Activated gamma-delta T cell treated with anti-CD3 and anti-CD28 coated beads, Interleukin-2, amount 50 U/mL, for 16 hours (primary cell): ENCODE measurements at regions not wholly inside any gene's neighbourhood (a gene's known extent, or its start where the extent isn't known, plus 50 kb on each side); places are given as distances from the start of the nearest gene placed in this dataset.
"Not testable (repeated sequence)": the region's sequence is repeated elsewhere in the genome, so short reads cannot be mapped to it uniquely, and the experiment has no call there.

Source experiments
- DNase-seq: peaks from one replicate; pipeline ENCODE4 v3.0.0-alpha.2; 2020; ENCODE audit warnings: low read depth

DNA sequence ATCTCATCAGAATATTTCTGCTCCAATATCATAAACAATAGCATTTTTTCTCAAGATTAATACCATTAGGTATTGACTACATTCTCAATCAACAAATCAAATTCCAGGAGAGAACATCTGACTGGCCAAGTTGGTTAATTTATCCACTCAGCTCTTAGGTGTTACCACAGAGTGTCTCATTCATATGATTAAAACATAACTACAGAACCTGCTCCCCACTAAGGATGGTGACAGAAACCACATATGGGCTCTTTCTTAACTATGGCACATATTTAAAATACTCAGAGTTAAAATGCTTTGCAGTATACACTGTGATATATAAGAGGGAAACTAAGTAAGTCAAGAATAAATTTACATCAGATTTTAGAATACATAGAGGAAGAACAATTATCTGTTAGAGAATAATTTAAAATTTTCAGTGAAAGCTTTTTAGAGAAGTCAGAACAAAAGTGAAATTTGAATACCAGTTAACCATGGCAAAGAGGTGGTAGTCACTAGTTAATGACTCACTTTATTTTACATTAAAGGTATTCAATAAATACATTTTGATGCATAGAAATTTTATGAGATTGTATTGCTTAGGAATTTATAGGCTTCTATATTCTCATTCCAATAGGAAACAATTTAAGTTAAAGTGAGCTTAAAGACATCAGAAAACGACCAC is 1120.8 kb upstream of the TMEFF2 start:
- DNase-seq = no peak

GRCh38 chr2:193303464-193303863 is 1108.7 kb upstream of the TMEFF2 start:
- no peak for DNase-seq

GRCh38 chr2:193294371-193294770 is 1099.6 kb upstream of the TMEFF2 start:
- DNase-seq = no peak

GRCh38 chr2:193279361-193279760 is 1084.6 kb upstream of the TMEFF2 start:
- no peak for DNase-seq

- no peak for DNase-seq
These were observed 1082.3 kb upstream of the TMEFF2 start for GRCh38 chr2:193276988-193277387.

DNA sequence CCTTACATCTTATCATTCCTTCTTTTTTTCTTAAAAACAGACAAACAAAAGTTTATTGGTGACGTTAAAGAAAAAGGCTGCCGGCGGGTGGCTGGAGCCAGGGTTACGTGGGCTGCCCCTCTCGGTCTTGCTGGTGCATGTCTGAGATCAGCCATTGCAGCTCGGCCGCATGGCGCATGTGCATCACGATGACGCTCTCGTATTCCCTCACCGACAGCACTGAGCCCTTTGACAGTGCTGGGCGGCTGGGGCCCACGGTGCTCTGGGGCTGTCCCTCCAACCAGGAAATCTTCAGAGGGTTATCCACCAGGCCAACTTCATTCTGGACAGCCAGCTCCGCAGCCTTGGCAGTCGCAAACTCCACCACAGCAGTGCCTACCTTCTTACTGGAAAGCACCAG is 1081.8 kb upstream of the TMEFF2 start:
- no peak for DNase-seq

DNA sequence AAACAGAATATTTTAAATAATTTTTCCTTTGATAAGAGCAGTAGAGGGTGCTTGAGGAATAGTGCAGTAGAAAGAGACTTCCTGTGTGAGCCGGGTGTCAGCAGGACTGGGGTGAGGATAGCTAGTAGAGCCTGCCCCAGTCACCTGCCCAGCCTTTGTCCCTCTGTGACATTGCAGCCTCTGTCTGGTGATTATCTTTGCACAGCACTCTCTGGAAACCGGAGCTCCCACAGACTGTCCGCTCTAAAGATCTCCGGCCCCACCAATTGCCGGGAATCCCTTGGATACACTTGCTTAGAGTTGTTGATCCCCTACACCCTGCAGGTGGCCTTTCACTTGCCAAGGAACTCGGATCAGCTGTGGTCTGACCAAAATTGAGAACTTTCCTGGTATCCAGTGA is 1081.3 kb upstream of the TMEFF2 start:
- DNase-seq = no peak

DNA sequence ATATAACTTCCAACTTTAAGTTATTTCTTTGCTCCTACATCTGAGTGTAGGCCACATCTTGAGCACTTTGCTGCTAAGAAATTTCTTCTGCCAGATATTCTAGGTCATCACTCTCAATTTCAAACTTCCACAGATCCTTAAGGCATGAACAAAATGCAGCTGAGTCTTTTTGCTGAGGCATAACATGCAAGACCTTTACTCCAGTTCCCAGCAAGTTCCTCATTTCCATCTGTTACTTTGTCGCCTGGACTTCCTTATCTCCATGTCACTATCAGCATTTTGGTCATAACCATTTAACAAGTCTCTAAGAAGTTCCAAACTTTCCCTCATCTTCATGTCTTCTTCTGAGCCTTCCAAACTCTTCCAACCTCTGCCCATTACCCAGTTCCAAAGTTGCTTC is 1077.3 kb upstream of the TMEFF2 start:
- DNase-seq = no peak

- DNase-seq = no peak
These were observed 1076.1 kb upstream of the TMEFF2 start for GRCh38 chr2:193270816-193271215.

GRCh38 chr2:193267496-193268002 is 1072.8 kb upstream of the TMEFF2 start:
- no peak for DNase-seq

DNA sequence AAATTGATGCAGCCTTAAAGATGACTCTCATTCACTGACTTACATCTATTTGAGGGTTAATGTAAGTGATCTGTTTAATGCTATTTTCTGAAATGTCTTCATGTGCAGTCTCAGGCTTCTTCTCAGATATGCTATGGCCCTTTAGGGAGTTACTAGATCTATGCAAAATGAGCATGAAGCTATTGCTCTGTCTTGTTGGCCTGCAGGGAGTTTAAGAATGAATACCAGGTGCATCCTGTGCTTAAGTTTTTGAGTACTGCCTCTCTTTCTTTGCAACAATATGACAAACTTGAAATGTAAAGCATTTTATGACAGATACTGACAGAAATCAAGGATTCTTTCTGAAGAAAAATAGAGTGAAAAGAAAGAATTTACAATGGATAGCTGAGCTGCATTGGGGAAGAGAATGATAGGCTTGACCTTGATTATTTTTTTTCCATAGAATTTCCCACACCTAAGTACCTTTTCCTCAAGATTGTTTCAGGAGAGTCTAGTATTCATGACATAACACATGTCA is 1058.3 kb upstream of the TMEFF2 start:
- no peak for DNase-seq

GRCh38 chr2:193251909-193252308 is 1057.2 kb upstream of the TMEFF2 start:
- DNase-seq = no peak

DNA sequence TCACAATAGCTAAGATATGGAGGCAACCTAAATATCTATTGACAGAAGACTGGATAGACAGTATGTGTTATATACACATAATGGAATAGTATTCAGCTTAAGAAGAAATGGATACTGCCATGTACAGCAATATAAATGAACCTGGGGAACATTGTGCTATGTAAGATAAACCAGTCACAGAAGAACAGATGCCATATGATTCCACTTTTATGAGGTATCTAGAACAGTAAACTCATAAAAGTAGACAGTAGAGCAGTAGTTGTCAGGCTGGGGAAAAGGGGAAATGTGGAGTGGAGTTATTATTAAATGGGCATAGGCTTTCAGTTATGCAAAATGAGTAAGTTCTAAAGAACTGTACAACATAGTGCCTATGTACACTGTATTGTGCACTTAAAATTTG is 1055.7 kb upstream of the TMEFF2 start:
- no peak for DNase-seq

DNA sequence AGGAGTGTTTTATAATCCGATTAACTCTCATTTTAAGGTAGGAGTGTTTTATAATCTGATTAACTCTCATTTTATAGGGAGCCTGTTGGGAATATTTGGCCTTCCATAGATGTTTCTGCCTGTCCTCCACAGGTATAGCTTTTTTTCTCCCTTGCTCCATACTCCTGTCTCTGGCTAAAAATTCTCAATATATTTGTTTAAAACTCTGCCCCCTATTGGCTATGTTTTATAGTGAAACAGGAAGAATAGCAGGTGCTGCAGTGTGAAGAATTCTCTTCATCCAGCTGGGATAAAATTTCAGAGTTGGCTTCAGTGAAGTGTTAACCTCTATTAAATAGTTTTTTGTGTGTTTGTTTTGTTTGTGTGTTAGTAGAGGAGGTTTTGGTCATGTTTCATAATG is 1046.0 kb upstream of the TMEFF2 start:
- DNase-seq = no peak

- no peak for DNase-seq
These were observed 1036.9 kb upstream of the TMEFF2 start for GRCh38 chr2:193231634-193232033.

GRCh38 chr2:193228276-193228675 is 1033.5 kb upstream of the TMEFF2 start:
- no peak for DNase-seq

- no peak for DNase-seq
These were observed 1027.7 kb upstream of the TMEFF2 start for GRCh38 chr2:193222454-193222853.

- no peak for DNase-seq
These were observed 1024.7 kb upstream of the TMEFF2 start for GRCh38 chr2:193219413-193219812.

DNA sequence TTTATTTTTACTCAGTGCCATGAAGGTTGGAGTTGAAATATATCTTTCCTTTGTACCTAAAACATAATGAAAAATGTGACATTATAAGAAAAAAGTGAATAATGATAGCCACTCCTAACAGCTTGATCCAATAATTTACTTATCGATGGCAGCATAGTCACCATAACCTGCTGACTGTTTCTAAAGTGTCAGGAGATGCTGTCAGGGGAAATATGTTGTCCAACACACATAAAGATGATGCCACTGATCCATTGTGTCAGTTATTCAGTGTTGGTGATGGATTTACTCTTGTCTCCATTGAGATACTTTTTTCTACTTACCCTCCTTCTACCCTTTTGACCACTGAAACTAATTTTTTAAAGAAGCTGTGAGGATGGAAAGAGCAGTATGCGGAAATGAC is 1006.9 kb upstream of the TMEFF2 start:
- no peak for DNase-seq

DNA sequence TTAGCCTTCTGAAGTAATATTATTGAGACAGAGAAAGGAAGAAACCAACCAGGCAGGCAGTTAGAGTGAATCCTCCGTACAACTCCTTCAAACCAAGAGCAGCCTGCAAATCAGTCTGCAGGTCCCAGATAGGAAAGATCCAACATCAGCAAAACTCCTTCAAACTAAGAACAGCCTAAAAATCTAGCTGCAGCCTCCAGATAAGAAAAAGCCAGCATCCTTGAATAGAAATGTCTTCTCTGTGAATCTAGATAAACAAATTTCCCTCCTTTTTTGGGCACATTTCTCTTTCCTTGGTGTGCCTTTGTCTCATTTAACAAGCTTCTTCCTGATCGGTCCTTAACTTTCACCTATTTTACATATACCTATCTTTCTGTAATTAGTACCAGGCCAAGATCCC is 1004.6 kb upstream of the TMEFF2 start:
- no peak for DNase-seq

DNA sequence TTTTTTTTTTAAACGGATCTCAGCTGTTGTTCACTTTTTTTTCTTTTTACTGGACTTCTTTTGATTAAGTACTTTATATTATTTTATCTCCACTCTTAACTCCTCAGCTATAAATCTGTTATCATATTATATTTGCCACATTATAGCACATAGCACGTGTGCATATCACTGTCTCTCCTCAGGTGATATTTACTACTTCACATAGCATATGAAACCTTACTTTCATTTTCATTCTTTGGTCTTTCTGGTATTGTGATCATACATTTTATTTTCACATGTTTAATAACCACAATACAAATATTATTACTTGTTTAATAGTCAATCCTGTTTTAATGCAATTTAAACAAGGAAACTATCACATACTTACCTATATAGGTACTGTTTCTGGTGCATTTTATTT is 993.1 kb upstream of the TMEFF2 start:
- DNase-seq = no peak

DNA sequence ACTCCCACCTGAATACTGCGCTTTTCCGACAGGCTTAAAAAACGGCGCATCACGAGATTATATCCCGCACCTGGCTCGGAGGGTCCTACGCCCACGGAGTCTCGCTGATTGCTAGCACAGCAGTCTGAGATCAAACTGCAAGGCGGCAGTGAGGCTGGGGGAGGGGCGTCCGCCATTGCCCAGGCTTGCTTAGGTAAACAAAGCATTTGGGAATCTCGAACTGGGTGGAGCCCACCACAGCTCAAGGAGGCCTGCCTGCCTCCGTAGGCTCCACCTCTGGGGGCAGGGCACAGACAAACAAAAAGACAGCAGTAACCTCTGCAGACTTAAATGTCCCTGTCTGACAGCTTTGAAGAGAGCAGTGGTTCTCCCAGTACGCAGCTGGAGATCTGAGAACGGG is 976.2 kb upstream of the TMEFF2 start:
- DNase-seq = not testable (repeated sequence)

- DNase-seq = no peak
These were observed 961.7 kb upstream of the TMEFF2 start for GRCh38 chr2:193156480-193156879.

DNA sequence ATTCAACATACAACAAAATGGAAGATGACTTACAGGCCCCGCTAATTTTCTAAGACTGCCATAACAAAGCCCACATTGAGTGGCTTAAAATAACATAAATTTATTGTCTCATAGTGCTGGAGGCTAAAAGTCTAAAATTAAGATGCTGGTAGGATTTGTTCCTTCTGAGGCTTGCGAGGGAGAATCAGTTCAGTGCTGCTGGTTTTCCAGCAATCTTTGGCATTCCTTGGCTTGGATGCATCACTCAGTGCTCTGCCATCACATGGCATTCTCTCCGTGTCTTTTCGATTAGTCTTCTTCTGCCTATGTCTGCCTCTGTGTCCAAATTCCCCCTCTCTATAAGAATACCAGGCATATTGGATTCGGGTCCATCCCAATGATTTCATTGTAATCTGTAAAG is 959.3 kb upstream of the TMEFF2 start:
- DNase-seq = no peak
